ENCODE measurements at regions not wholly inside any gene's neighbourhood (a gene's known extent, or its start where the extent isn't known, plus 50 kb on each side); places are given as distances from the start of the nearest gene placed in this dataset.

- no peak for TF ChIP-seq POLR2AphosphoS5 (IDR thresholded peaks at IDR 0.05; ENCODE audit: low read depth, low read length)
- TF ChIP-seq SIN3A (IDR thresholded peaks at IDR 0.05; ENCODE audit: borderline replicate concordance, insufficient read depth, low read length) = no peak
- no peak for TF ChIP-seq TAF1 (IDR thresholded peaks at IDR 0.05; ENCODE audit: borderline replicate concordance, insufficient read depth, low read length)
Measured at GRCh38 chr4:43330288-43330687, 437.8 kb downstream of the GRXCR1 start.
